Activated CD4-positive, alpha-beta T cell treated with anti-CD3 and anti-CD28 coated beads for 36 hours (primary cell): ENCODE measurements at regions not wholly inside any gene's neighbourhood (a gene's known extent, or its start where the extent isn't known, plus 50 kb on each side); places are given as distances from the start of the nearest gene placed in this dataset.

Experiments used
- ATAC-seq: fragments of 200-7000 bp; cut with Tn5 transposase; one replicate; pipeline ENCODE4 v1.10.0; 2021; ENCODE audit warnings: mild to moderate bottlenecking, moderate library complexity
- CTCF ChIA-PET: fragments of 350-600 bp; sonication (Branson Sonifier 250); formaldehyde crosslinking; loops from one replicate; lab custom pipeline; 2021; ENCODE audit warnings: antibody characterized with exemption; lab: Charles Lee
- POLR2A ChIA-PET: fragments of 350-600 bp; sonication (Branson Sonifier 250); formaldehyde crosslinking; loops from one replicate; lab custom pipeline; 2021; ENCODE audit warnings: antibody characterized with exemption, inconsistent platforms; lab: Charles Lee
- DNase-seq: peaks from one replicate; pipeline ENCODE4 v3.0.0-alpha.2; 2020
- H3K27ac Mint-ChIP-seq: one replicate; pipeline ENCODE4 v1.8.0; 2021; ENCODE audit warnings: mixed read lengths
- H3K27me3 Mint-ChIP-seq: one replicate; pipeline ENCODE4 v1.8.0; 2021; ENCODE audit warnings: mixed read lengths
- H3K36me3 Mint-ChIP-seq: one replicate; pipeline ENCODE4 v1.8.0; 2021; ENCODE audit warnings: low read depth, mixed read lengths
- H3K4me1 Mint-ChIP-seq: one replicate; pipeline ENCODE4 v1.8.0; 2021; ENCODE audit warnings: mixed read lengths
- H3K4me3 Mint-ChIP-seq: one replicate; pipeline ENCODE4 v1.8.0; 2021; ENCODE audit warnings: mild to moderate bottlenecking, moderate library complexity, mixed read lengths
- H3K9me3 Mint-ChIP-seq: one replicate; pipeline ENCODE4 v1.8.0; 2021; ENCODE audit warnings: low read depth, mixed read lengths
- intact Hi-C, 2 experiments: fragments of 100-400 bp; cut with DNase I in 1 of 2; cut with micrococcal nuclease in 1 of 2; formaldehyde crosslinking; loops; one replicate each; pipeline versions ENCODE4 v1.14.2 to v1.15.1; 2022 to 2024; cut with DNase I, micrococcal nuclease

- intact Hi-C loops = loop anchor here (1.0 to 5.0 kb wide), 3 partner anchors 185 to 242 kb away; partner anchors contain the start of gene TNRC6C (in 1 of the 2)
- ATAC-seq = no peak
- no peaks in the 10 kb centered on the region for H3K9me3 Mint-ChIP-seq
Measured at GRCh38 chr17:77771998-77772397, 186.5 kb upstream of the TNRC6C start.

GRCh38 chr17:77772461-77772897 lies 186.0 kb upstream of the TNRC6C start:
- POLR2A ChIA-PET = interaction anchor here (0.8 kb wide), 1 partner anchor 244 kb away, joined by 4 read pairs; no protein-coding TSS in a partner anchor
- CTCF ChIA-PET = interaction anchor here (0.8 to 4.2 kb wide), 2 partner anchors 241 to 245 kb away, joined by 3 to 31 read pairs; no protein-coding TSS in a partner anchor

More at GRCh38 chr17:77771998-77772397, 186.5 kb upstream of the TNRC6C start:
- DNase-seq = no peak
- ChIA-PET POLR2A (interaction anchor here (0.8 kb wide), 1 partner anchor 244 kb away, joined by 4 read pairs; no protein-coding TSS in a partner anchor), CTCF (interaction anchor here (0.8 to 4.2 kb wide), 2 partner anchors 241 to 245 kb away, joined by 3 to 31 read pairs; no protein-coding TSS in a partner anchor)
- Mint-ChIP-seq H3K27me3 (no peaks in the 10 kb centered on the region), H3K4me3 (no peak overlapping the region), H3K36me3 (no peaks in the 10 kb centered on the region), H3K27ac (no peak overlapping the region), H3K4me1 (peaks cover 9% of the 10 kb centered on the region)

DNA sequence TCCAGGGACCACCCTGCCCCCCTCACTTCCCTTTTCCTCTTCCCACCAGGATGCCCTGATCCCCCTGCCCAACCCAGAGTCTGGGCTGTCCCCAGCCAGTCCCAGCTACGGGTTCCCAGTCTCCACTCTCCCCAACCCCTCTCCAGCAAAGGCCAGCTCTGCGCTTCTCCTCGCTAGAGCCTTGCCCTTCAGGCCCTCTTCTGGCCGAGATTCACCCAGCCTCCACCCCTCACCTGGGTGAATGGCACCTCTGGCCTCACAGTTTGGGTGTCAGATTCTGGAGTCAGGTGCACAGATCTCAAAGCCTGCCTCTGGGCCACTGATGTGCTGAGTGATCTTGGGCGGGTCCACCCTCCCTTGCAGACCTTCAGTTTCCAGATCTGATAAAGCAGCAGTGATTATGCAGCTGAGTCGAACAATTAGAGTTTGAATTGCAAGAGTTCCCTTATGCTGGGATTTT lies 185.6 kb upstream of the TNRC6C start:
- no peak overlapping the region for H3K4me3 Mint-ChIP-seq
- no peaks in the 10 kb centered on the region for H3K9me3 Mint-ChIP-seq
- H3K27me3 Mint-ChIP-seq = no peaks in the 10 kb centered on the region
- POLR2A ChIA-PET = no interaction called here
- no peaks in the 10 kb centered on the region for H3K36me3 Mint-ChIP-seq
- CTCF ChIA-PET = interaction anchor here (0.5 to 4.2 kb wide), 4 partner anchors 77 to 432 kb away, joined by 3 to 31 read pairs (median 4); no protein-coding TSS in a partner anchor
- DNase-seq (no peak), ATAC-seq (peak; percentile 14)
- no peak overlapping the region for H3K27ac Mint-ChIP-seq
- intact Hi-C loops = loop anchor here (1.0 to 5.0 kb wide), 3 partner anchors 184 to 241 kb away; partner anchors contain the start of gene TNRC6C (in 1 of the 2)
- H3K4me1 Mint-ChIP-seq = peaks cover 9% of the 10 kb centered on the region

More at GRCh38 chr17:77772461-77772897, 186.0 kb upstream of the TNRC6C start:
- DNase-seq = peak; percentile 84
- H3K27me3 Mint-ChIP-seq = no peaks in the 10 kb centered on the region
- H3K4me3 Mint-ChIP-seq = no peak overlapping the region
- H3K9me3 Mint-ChIP-seq = no peaks in the 10 kb centered on the region
- ATAC-seq = peak; percentile 95
- H3K36me3 Mint-ChIP-seq = no peaks in the 10 kb centered on the region
- no peak overlapping the region for H3K27ac Mint-ChIP-seq
- H3K4me1 Mint-ChIP-seq = peaks cover 9% of the 10 kb centered on the region
- intact Hi-C loops = loop anchor here (1.0 to 5.0 kb wide), 3 partner anchors 185 to 242 kb away; partner anchors contain the start of gene TNRC6C (in 1 of the 2)

GRCh38 chr17:77774182-77774581 lies 184.3 kb upstream of the TNRC6C start:
- Mint-ChIP-seq H3K27ac (no peak overlapping the region), H3K27me3 (no peaks in the 10 kb centered on the region), H3K4me1 (peaks cover 9% of the 10 kb centered on the region), H3K9me3 (no peaks in the 10 kb centered on the region), H3K4me3 (no peak overlapping the region), H3K36me3 (no peaks in the 10 kb centered on the region)
- intact Hi-C loops = loop anchor here in 1 of 2 experiments (5.0 kb wide), 1 partner anchor 183 kb away; the partner anchor contains the start of gene TNRC6C
- ChIA-PET CTCF (interaction anchor here (0.9 to 4.2 kb wide), 4 partner anchors 8 to 239 kb away, joined by 3 to 31 read pairs (median 4); no protein-coding TSS in a partner anchor), POLR2A (no interaction called here)
- ATAC-seq (no peak), DNase-seq (no peak)

- no peak for ATAC-seq
- CTCF ChIA-PET = no interaction called here
- Mint-ChIP-seq H3K4me1 (peaks cover 9% of the 10 kb centered on the region), H3K9me3 (no peaks in the 10 kb centered on the region), H3K36me3 (no peaks in the 10 kb centered on the region), H3K4me3 (no peak overlapping the region), H3K27ac (no peak overlapping the region), H3K27me3 (no peaks in the 10 kb centered on the region)
- intact Hi-C loops = no loop called here
- POLR2A ChIA-PET = no interaction called here
- DNase-seq = no peak
Measured at GRCh38 chr17:77778636-77779489, 179.6 kb upstream of the TNRC6C start.

DNA sequence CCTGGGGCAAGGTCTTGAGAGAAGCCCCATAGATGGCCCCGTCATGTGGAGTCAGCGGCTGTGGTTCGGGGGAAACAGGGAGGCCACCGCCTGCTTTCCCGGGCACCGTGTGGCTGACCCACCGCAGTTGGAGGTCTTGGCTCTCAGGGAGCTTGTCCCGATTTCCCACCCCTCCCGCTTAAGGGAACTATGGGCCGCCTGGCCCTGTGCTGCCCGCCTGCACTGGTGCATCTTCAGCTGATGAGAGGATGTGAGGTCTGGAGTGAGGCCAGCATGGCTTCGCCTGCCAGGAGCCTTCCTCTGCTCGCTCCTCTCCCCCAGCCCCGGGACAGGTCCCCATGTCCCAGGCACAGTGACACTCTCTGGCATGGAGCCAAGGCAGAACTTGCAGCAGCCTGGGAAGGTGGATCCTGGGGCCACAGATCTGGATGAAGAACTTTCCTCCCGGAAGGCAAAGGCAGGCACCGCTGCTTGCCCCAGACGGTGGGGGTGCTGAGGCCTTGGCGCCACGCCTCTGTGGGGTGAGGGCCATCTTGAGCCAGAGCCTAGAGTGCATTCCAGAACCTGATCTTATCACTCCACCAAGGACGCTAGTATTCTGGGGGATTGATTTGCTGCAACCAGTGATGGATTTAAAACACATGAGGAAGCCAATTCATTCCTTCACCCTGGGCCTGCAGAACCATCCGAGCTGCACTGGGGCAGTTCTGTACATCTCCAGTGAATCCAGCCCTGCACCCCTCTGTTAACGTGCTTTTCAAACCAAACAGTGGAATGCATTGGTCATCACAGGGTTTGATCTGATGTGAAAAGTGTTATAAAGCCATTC lies 178.6 kb upstream of the TNRC6C start:
- DNase-seq (no peak), ATAC-seq (no peak)
- Mint-ChIP-seq H3K36me3 (no peaks in the 10 kb centered on the region), H3K27me3 (no peaks in the 10 kb centered on the region), H3K4me1 (peaks cover 19% of the 10 kb centered on the region), H3K4me3 (no peak overlapping the region), H3K9me3 (no peaks in the 10 kb centered on the region), H3K27ac (no peak overlapping the region)
- CTCF ChIA-PET = no interaction called here
- POLR2A ChIA-PET = no interaction called here
- intact Hi-C loops = no loop called here

DNA sequence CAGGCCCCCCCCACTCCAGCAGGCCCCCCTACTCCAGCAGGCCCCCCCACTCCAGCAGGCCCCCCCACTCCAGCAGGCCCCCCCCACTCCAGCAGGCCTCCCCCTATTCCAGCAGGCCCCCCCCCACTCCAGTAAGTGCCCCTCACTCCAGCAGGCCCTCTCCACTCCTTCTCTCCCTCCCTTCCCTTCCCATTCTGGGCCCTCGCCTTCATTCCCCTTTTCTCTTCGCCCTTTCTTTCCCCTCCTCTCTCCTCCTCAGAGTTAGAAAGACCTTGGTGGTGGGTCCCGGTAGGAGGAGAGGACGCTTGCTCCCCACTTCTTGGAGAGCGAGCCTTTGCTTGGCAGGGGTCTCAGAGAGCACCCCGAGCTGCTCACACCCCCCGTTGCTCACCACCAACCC lies 177.0 kb upstream of the TNRC6C start:
- no peaks in the 10 kb centered on the region for H3K36me3 Mint-ChIP-seq
- H3K4me1 Mint-ChIP-seq = peaks cover 21% of the 10 kb centered on the region
- H3K4me3 Mint-ChIP-seq = no peak overlapping the region
- H3K27ac Mint-ChIP-seq = no peak overlapping the region
- DNase-seq = no peak
- ChIA-PET POLR2A (no interaction called here), CTCF (no interaction called here)
- no peaks in the 10 kb centered on the region for H3K27me3 Mint-ChIP-seq
- ATAC-seq = no peak
- intact Hi-C loops = no loop called here
- no peaks in the 10 kb centered on the region for H3K9me3 Mint-ChIP-seq

DNA sequence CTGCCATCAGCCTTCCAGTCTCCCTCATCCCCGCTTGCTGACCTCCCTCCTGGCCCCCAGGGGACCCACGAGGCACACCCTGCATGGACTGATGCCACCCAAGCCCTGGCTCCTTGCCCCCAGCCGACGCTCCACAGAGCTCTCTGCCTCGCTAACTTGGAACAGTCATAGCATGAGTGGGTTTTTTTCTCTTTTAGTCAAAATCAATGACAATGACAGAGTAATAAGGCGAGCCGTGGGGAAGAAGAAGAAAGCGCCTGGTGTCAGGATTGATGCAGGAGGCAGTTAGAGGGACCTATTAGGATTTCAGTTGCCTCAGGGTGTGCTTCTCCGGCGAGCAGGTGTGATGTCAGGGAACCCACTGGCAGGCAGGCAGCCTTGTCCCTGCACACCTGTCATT lies 176.3 kb upstream of the TNRC6C start:
- peaks cover 21% of the 10 kb centered on the region for H3K4me1 Mint-ChIP-seq
- peak overlapping the region; percentile 15 for H3K27ac Mint-ChIP-seq
- POLR2A ChIA-PET = no interaction called here
- peak; percentile 40 for DNase-seq
- H3K36me3 Mint-ChIP-seq = no peaks in the 10 kb centered on the region
- peak; percentile 33 for ATAC-seq
- CTCF ChIA-PET = interaction anchor here (1.1 kb wide), 1 partner anchor 9 kb away, joined by 3 read pairs; no protein-coding TSS in a partner anchor
- no peaks in the 10 kb centered on the region for H3K27me3 Mint-ChIP-seq
- intact Hi-C loops = loop anchor here in 1 of 2 experiments (2.0 kb wide), 1 partner anchor 101 kb away; no protein-coding TSS in a partner anchor
- no peak overlapping the region for H3K4me3 Mint-ChIP-seq
- no peaks in the 10 kb centered on the region for H3K9me3 Mint-ChIP-seq

GRCh38 chr17:77782611-77783010 lies 175.9 kb upstream of the TNRC6C start:
- H3K36me3 Mint-ChIP-seq = no peaks in the 10 kb centered on the region
- DNase-seq = no peak
- H3K4me3 Mint-ChIP-seq = no peak overlapping the region
- peaks cover 21% of the 10 kb centered on the region for H3K4me1 Mint-ChIP-seq
- no peaks in the 10 kb centered on the region for H3K27me3 Mint-ChIP-seq
- H3K27ac Mint-ChIP-seq = peak overlapping the region; percentile 15
- ATAC-seq = no peak
- ChIA-PET CTCF (interaction anchor here (1.1 kb wide), 1 partner anchor 9 kb away, joined by 3 read pairs; no protein-coding TSS in a partner anchor), POLR2A (no interaction called here)
- H3K9me3 Mint-ChIP-seq = no peaks in the 10 kb centered on the region
- intact Hi-C loops = loop anchor here in 1 of 2 experiments (2.0 kb wide), 1 partner anchor 100 kb away; no protein-coding TSS in a partner anchor

DNA sequence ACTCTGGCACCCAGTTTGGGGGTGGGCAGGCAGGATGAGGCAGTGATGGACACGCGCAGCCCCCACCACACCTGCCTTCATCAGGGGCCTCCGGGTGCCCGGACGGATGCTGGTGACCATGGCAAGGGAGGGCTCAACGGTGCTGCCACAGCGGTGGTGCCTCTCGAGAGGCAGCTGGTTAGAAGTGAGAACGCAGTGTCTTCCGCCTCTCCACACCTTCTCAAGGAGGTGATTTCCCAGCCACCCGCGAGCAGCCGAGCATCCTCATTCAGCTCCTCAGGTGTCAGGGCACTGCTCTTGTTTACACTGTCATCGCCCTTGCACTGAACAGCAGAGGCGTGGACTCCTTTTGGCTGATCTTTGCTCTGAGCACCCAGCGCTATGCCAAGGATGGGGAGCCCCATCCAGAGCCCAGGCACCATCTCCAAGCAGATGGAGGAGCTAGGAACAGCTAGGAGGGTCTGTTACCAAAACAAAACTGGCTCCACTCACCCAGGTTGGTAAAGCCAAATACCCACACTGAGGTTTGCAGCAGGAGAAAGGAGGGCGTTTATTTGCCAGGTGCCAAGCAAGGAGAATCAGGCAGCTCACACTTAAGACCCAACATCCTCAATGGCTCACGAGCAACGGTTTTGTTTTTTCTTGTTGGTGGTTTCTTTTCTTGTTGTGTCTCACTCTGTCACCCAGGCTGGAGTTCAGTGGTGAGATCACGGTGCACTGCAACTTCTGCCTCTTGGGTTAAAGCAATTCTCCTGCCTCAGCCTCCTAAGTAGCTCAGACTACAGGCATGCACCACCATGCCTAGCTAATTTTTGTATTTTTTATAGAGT lies 174.3 kb upstream of the TNRC6C start:
- H3K36me3 Mint-ChIP-seq = no peaks in the 10 kb centered on the region
- peaks cover 21% of the 10 kb centered on the region for H3K4me1 Mint-ChIP-seq
- ChIA-PET POLR2A (interaction anchor here (0.6 to 1.2 kb wide), 3 partner anchors 174 to 218 kb away, joined by 3 to 5 read pairs (median 3); partner anchors contain the start of gene TNRC6C), CTCF (interaction anchor here (0.6 to 1.2 kb wide), 2 partner anchors 157 to 230 kb away, joined by 5 to 8 read pairs; no protein-coding TSS in a partner anchor)
- DNase-seq = peak; percentile 83
- peak; percentile 94 for ATAC-seq
- peak overlapping the region; percentile 75 for H3K27ac Mint-ChIP-seq
- H3K9me3 Mint-ChIP-seq = no peaks in the 10 kb centered on the region
- H3K4me3 Mint-ChIP-seq = peak overlapping the region; percentile 55
- no peaks in the 10 kb centered on the region for H3K27me3 Mint-ChIP-seq
- intact Hi-C loops = loop anchor here in 1 of 2 experiments (2.0 kb wide), 2 partner anchors 59 to 99 kb away; no protein-coding TSS in a partner anchor
